Prostate gland (tissue), 2 donors: ENCODE measurements at regions not wholly inside any gene's neighbourhood (a gene's known extent, or its start where the extent isn't known, plus 50 kb on each side); places are given as distances from the start of the nearest gene placed in this dataset.

Experiments used
- POLR2A ChIP-seq: fragments of 450-650 bp; IDR thresholded peaks from one replicate; pipeline ENCODE4 v1.6.1; 2016; ENCODE audit warnings: antibody characterized with exemption, mild to moderate bottlenecking
- TF ChIP-seq, protein P1 (sequence below), 4 experiments: fragments of 200-600 bp in 2 of 4; fragments of 450-650 bp in 2 of 4; sonication (generic) in 2 of 4; IDR thresholded peaks; 1 replicate in 3 of 4; 2 replicates in 1 of 4; pipeline ENCODE4 v1.5.1; 2016 to 2019; ENCODE audit warnings: antibody characterized with exemption in 4 of 4, mild to moderate bottlenecking in 2 of 4, moderate library complexity in 2 of 4

DNA sequence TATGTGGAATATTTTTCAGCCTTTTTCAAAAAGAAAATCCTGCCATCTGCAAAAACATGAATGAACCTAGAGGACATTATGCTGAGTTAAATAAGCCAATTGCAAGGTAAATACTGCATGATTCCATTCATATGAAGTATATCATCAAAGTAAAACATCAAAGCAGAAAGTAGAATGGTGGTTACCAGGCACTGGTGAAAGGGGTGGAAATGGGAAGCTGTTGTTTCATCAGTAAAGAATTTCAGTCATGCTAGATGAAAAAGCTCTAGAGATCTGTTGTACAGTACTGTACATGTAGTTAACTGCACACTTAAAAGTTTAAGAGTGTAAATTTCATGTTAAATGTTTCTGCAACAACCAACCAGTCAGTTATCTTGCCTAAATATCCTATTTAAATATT is 196.8 kb upstream of the ADGRL3 start:
- TF ChIP-seq, protein P1, sequence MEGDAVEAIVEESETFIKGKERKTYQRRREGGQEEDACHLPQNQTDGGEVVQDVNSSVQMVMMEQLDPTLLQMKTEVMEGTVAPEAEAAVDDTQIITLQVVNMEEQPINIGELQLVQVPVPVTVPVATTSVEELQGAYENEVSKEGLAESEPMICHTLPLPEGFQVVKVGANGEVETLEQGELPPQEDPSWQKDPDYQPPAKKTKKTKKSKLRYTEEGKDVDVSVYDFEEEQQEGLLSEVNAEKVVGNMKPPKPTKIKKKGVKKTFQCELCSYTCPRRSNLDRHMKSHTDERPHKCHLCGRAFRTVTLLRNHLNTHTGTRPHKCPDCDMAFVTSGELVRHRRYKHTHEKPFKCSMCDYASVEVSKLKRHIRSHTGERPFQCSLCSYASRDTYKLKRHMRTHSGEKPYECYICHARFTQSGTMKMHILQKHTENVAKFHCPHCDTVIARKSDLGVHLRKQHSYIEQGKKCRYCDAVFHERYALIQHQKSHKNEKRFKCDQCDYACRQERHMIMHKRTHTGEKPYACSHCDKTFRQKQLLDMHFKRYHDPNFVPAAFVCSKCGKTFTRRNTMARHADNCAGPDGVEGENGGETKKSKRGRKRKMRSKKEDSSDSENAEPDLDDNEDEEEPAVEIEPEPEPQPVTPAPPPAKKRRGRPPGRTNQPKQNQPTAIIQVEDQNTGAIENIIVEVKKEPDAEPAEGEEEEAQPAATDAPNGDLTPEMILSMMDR (IDR thresholded peaks at IDR 0.05) = no peak
- no peak for TF ChIP-seq POLR2A
